WERI-Rb-1 (cell line): ENCODE measurements at regions not wholly inside any gene's neighbourhood (a gene's known extent, or its start where the extent isn't known, plus 50 kb on each side); places are given as distances from the start of the nearest gene placed in this dataset.

Source experiments
- DNase-seq: peaks from one replicate; pipeline ENCODE4 v3.0.0-alpha.2; 2020
- H3K27ac ChIP-seq: fragments of 250-450 bp; sonication (Bioruptor Pico); 2 replicates; pipeline ENCODE4 v1.5.1; 2020; ENCODE audit warnings: mild to moderate bottlenecking, moderate library complexity
- H3K27me3 ChIP-seq: fragments of 250-450 bp; sonication (Bioruptor Pico); 2 replicates; pipeline ENCODE4 v1.5.1; 2021; ENCODE audit warnings: mild to moderate bottlenecking, low read depth, moderate library complexity; ENCODE audit not compliant: insufficient read depth, severe bottlenecking
- H3K36me3 ChIP-seq: fragments of 250-450 bp; sonication (Bioruptor Pico); 2 replicates; pipeline ENCODE4 v1.5.1; 2020; ENCODE audit warnings: mild to moderate bottlenecking, moderate library complexity
- H3K4me3 ChIP-seq: 2 replicates; pipeline ENCODE4 v1.5.1; 2011; ENCODE audit warnings: low read depth, mild to moderate bottlenecking, control low read depth, low read length
- H3K9me3 ChIP-seq: fragments of 250-450 bp; sonication (Bioruptor Pico); 2 replicates; pipeline ENCODE4 v1.5.1; 2021; ENCODE audit warnings: mild to moderate bottlenecking, moderate library complexity; ENCODE audit not compliant: severe bottlenecking
- CTCF ChIP-seq: IDR thresholded peaks from 2 replicates; pipeline ENCODE4 v1.5.1; 2011; ENCODE audit warnings: low read depth, mild to moderate bottlenecking, control low read depth, inconsistent platforms, low read length

GRCh38 chr3:1752205-1752604 is 346.5 kb upstream of the CNTN4 start:
- Histone ChIP-seq H3K27me3 (no peaks in the 10 kb centered on the region), H3K9me3 (no peaks in the 10 kb centered on the region), H3K36me3 (no peaks in the 10 kb centered on the region), H3K4me3 (no peak overlapping the region), H3K27ac (no peak overlapping the region)
- TF ChIP-seq CTCF, result no peak
- no peak for DNase-seq

- no peak overlapping the region for H3K4me3 ChIP-seq
- no peak for DNase-seq
- H3K36me3 ChIP-seq, result no peaks in the 10 kb centered on the region
- TF ChIP-seq CTCF, result no peak
- H3K27ac ChIP-seq, result no peak overlapping the region
- H3K27me3 ChIP-seq, result no peaks in the 10 kb centered on the region
- H3K9me3 ChIP-seq, result no peaks in the 10 kb centered on the region
Measured at GRCh38 chr3:1766384-1766783, 332.3 kb upstream of the CNTN4 start.

GRCh38 chr3:1773679-1774078 is 325.0 kb upstream of the CNTN4 start:
- no peak overlapping the region for H3K4me3 ChIP-seq
- no peaks in the 10 kb centered on the region for H3K27me3 ChIP-seq
- H3K36me3 ChIP-seq, result no peaks in the 10 kb centered on the region
- DNase-seq, result no peak
- no peaks in the 10 kb centered on the region for H3K9me3 ChIP-seq
- no peak overlapping the region for H3K27ac ChIP-seq
- TF ChIP-seq CTCF, result no peak

GRCh38 chr3:1774597-1774996 is 324.1 kb upstream of the CNTN4 start:
- Histone ChIP-seq H3K27me3 (no peaks in the 10 kb centered on the region), H3K36me3 (no peaks in the 10 kb centered on the region), H3K27ac (no peak overlapping the region), H3K4me3 (no peak overlapping the region), H3K9me3 (no peaks in the 10 kb centered on the region)
- DNase-seq, result no peak
- TF ChIP-seq CTCF, result no peak

GRCh38 chr3:1775321-1775720 is 323.3 kb upstream of the CNTN4 start:
- no peaks in the 10 kb centered on the region for H3K27me3 ChIP-seq

More at GRCh38 chr3:1775321-1775720, 323.3 kb upstream of the CNTN4 start:
- Histone ChIP-seq H3K9me3 (no peaks in the 10 kb centered on the region), H3K36me3 (no peaks in the 10 kb centered on the region), H3K27ac (no peak overlapping the region), H3K4me3 (no peak overlapping the region)
- no peak for DNase-seq
- no peak for TF ChIP-seq CTCF
